OCI-LY1 (cell line): ENCODE measurements at regions not wholly inside any gene's neighbourhood (a gene's known extent, or its start where the extent isn't known, plus 50 kb on each side); places are given as distances from the start of the nearest gene placed in this dataset.

Experiments used
- H2AFZ ChIP-seq: fragments of 200-600 bp; sonication (generic), shearing (Covaris generic); 2 replicates; pipeline ENCODE4 v1.6.0; 2014; ENCODE audit warnings: antibody characterized with exemption, mild to moderate bottlenecking, low read length
- H3F3A ChIP-seq: fragments of 200-600 bp; sonication (generic), shearing (Covaris generic); 2 replicates; pipeline ENCODE4 v1.6.0; 2014; ENCODE audit warnings: mild to moderate bottlenecking, antibody characterized with exemption, low read length, moderate library complexity; ENCODE audit not compliant: insufficient read depth
- H3K27ac ChIP-seq: fragments of 200-600 bp; sonication (generic); 2 replicates; pipeline ENCODE4 v1.5.1; 2014; ENCODE audit warnings: low read length, mixed run types, mild to moderate bottlenecking, low read depth; ENCODE audit not compliant: poor library complexity, severe bottlenecking
- H3K27me3 ChIP-seq: fragments of 200-600 bp; sonication (generic); 2 replicates; pipeline ENCODE4 v1.6.0; 2014; ENCODE audit warnings: antibody characterized with exemption, mild to moderate bottlenecking, low read length, moderate library complexity; ENCODE audit not compliant: insufficient read depth
- H3K36me3 ChIP-seq: fragments of 200-600 bp; sonication (generic); 2 replicates; pipeline ENCODE4 v1.6.1; 2014; ENCODE audit warnings: mild to moderate bottlenecking, antibody characterized with exemption, low read length, moderate library complexity, mixed read lengths; ENCODE audit not compliant: insufficient read depth
- H3K4me1 ChIP-seq: fragments of 200-600 bp; sonication (generic); 2 replicates; pipeline ENCODE4 v1.5.1; 2014; ENCODE audit warnings: mild to moderate bottlenecking, low read length, moderate library complexity; ENCODE audit not compliant: insufficient read depth, severe bottlenecking
- H3K4me2 ChIP-seq: fragments of 200-600 bp; sonication (generic), shearing (Covaris generic); 2 replicates; pipeline ENCODE4 v1.6.1; 2014; ENCODE audit warnings: low read length
- H3K4me3 ChIP-seq: fragments of 200-600 bp; sonication (generic); 2 replicates; pipeline ENCODE4 v1.5.1; 2014; ENCODE audit warnings: low read length, low read depth, mild to moderate bottlenecking, mixed read lengths; ENCODE audit not compliant: poor library complexity, severe bottlenecking
- H3K79me2 ChIP-seq: fragments of 200-600 bp; shearing (Covaris generic); 2 replicates; pipeline ENCODE4 v1.6.1; 2016; ENCODE audit warnings: mixed run types, low read length, mixed read lengths; ENCODE audit not compliant: insufficient read depth
- H3K9ac ChIP-seq: fragments of 200-600 bp; sonication (generic), shearing (Covaris generic); 2 replicates; pipeline ENCODE4 v1.6.1; 2014; ENCODE audit warnings: mild to moderate bottlenecking, low read length, mixed read lengths
- H3K9me2 ChIP-seq: fragments of 200-600 bp; sonication (generic), shearing (Covaris generic); 2 replicates; pipeline ENCODE4 v1.6.1; 2014; ENCODE audit warnings: low read depth, mild to moderate bottlenecking, low read length, mixed read lengths
- H3K9me3 ChIP-seq: fragments of 200-600 bp; shearing (Covaris generic); 2 replicates; pipeline ENCODE4 v1.6.1; 2014; ENCODE audit warnings: low read length, mixed read lengths
- H4K20me1 ChIP-seq: fragments of 200-600 bp; sonication (generic), shearing (Covaris generic); 2 replicates; pipeline ENCODE4 v1.6.0; 2016; ENCODE audit warnings: mild to moderate bottlenecking, low read length; ENCODE audit not compliant: insufficient read depth
- CTCF ChIP-seq: fragments of 200-600 bp; sonication (generic), shearing (Covaris generic); IDR thresholded peaks from 2 replicates; pipeline ENCODE4 v1.5.1; 2017; ENCODE audit warnings: mild to moderate bottlenecking, antibody characterized with exemption, low read length, moderate library complexity, mixed read lengths
- EZH2 ChIP-seq: fragments of 200-600 bp; sonication (generic), shearing (Covaris generic); IDR thresholded peaks from 2 replicates; pipeline ENCODE4 v1.8.0; 2017; ENCODE audit warnings: borderline replicate concordance, mixed run types, mild to moderate bottlenecking, antibody characterized with exemption, low read length, moderate library complexity, mixed read lengths

- Histone ChIP-seq H3K27me3 (no peaks in the 10 kb centered on the region), H3K9ac (no peak overlapping the region), H4K20me1 (no peaks in the 10 kb centered on the region), H2AFZ (no peak overlapping the region), H3K79me2 (no peaks in the 10 kb centered on the region), H3F3A (no peaks in the 10 kb centered on the region), H3K4me3 (no peak overlapping the region), H3K4me2 (no peak overlapping the region), H3K9me3 (no peaks in the 10 kb centered on the region), H3K4me1 (no peaks in the 10 kb centered on the region), H3K9me2 (no peaks in the 10 kb centered on the region), H3K36me3 (no peaks in the 10 kb centered on the region), H3K27ac (no peak overlapping the region)
- TF ChIP-seq CTCF = no peak
- no peak for TF ChIP-seq EZH2
Observed at GRCh38 chr11:119511614-119512306, 88.8 kb upstream of the THY1 start.

DNA sequence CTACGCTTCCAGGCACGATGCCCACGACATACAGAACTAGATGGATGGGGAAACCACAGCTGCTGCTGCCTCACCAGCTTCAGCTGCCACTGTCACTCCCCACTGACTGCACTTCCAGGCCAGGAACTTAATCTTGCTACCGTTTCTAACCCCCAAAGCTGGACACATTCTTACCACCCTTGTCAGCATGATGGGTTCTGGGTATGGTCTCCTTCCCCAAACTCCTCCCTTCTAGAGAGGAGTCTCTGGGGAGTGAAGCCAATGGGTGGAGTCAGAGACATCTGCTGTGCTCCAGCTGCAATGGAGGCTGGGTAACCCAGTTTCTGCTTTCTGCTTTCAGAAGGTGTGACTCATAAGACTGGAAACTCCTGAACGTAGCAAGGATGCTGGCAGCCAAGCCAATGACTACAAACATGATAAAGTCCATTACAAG is 87.0 kb upstream of the THY1 start:
- no peak overlapping the region for H2AFZ ChIP-seq
- no peaks in the 10 kb centered on the region for H3K9me3 ChIP-seq
- no peaks in the 10 kb centered on the region for H3K4me1 ChIP-seq
- TF ChIP-seq EZH2 (no peak), CTCF (no peak)
- no peak overlapping the region for H3K4me2 ChIP-seq
- no peak overlapping the region for H3K4me3 ChIP-seq
- no peaks in the 10 kb centered on the region for H3K27me3 ChIP-seq
- H3K9me2 ChIP-seq = no peaks in the 10 kb centered on the region
- no peak overlapping the region for H3K9ac ChIP-seq
- no peaks in the 10 kb centered on the region for H3K79me2 ChIP-seq
- H3F3A ChIP-seq = no peaks in the 10 kb centered on the region
- H4K20me1 ChIP-seq = no peaks in the 10 kb centered on the region
- no peaks in the 10 kb centered on the region for H3K36me3 ChIP-seq
- no peak overlapping the region for H3K27ac ChIP-seq

DNA sequence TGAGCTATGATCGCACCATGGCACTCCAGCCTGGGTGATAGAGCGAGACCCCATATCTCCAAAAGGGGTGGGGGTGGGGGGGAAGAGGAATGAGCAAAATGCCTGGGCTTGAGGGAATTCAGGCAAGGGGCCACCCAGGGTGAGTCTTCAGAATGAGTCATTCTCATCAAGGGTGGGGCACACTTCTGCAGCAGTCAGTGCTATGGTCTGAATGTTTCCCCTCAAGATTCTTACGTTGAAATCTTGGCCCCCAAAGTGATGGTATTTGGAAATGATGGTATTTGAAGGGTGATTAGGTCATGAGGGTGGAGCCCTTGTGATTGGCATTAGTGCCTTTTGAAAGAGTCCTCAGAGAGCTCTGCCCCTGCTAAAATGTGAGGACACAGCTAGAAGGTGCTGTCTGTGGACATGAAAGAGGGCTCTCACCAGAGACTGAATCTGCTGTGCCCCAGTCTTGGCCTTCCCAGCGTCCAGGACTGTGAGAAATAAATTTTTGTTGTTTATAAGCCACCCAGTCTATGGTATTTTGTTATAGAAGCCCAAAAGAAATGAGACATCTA is 86.4 kb upstream of the THY1 start:
- no peaks in the 10 kb centered on the region for H4K20me1 ChIP-seq
- no peak for TF ChIP-seq CTCF
- TF ChIP-seq EZH2 = no peak
- H3F3A ChIP-seq = no peaks in the 10 kb centered on the region
- no peak overlapping the region for H3K4me2 ChIP-seq
- no peaks in the 10 kb centered on the region for H3K27me3 ChIP-seq
- H3K9me3 ChIP-seq = no peaks in the 10 kb centered on the region
- H3K9ac ChIP-seq = no peak overlapping the region
- H3K27ac ChIP-seq = no peak overlapping the region
- H3K9me2 ChIP-seq = no peaks in the 10 kb centered on the region
- H3K79me2 ChIP-seq = no peaks in the 10 kb centered on the region
- no peaks in the 10 kb centered on the region for H3K4me1 ChIP-seq
- H2AFZ ChIP-seq = no peak overlapping the region
- H3K4me3 ChIP-seq = no peak overlapping the region
- H3K36me3 ChIP-seq = no peaks in the 10 kb centered on the region
